ENCODE measurements at regions not wholly inside any gene's neighbourhood (a gene's known extent, or its start where the extent isn't known, plus 50 kb on each side); places are given as distances from the start of the nearest gene placed in this dataset.

DNA sequence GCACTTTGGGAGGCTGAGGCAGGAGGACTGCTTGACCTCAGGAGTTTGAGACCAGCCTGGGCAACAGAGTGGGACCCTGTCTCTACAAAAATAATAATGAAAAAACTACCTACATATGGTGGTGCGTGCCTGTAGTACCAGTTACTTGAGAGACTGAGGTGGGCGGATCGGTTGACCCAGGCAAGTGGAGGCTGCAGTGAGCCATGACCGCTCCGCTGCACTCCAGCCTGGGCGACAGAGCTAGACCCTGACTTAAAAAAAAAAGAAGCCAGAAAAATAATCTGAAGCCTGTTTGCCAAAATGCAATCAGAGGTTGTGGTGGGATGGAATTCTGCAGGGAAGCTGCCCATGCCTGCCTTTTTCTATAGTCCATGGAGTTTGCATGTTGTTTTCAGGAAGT, 50.4 kb upstream of the GGTA1 start:
- H3K27ac Mint-ChIP-seq: no peak overlapping the region
- peaks cover 2% of the 10 kb centered on the region for H3K4me1 Mint-ChIP-seq
- DNase-seq: no peak
- H3K36me3 Mint-ChIP-seq: no peaks in the 10 kb centered on the region
- H3K4me3 Mint-ChIP-seq: no peak overlapping the region
- H3K27me3 Mint-ChIP-seq: peaks cover 36% of the 10 kb centered on the region
- no peaks in the 10 kb centered on the region for H3K9me3 Mint-ChIP-seq

DNA sequence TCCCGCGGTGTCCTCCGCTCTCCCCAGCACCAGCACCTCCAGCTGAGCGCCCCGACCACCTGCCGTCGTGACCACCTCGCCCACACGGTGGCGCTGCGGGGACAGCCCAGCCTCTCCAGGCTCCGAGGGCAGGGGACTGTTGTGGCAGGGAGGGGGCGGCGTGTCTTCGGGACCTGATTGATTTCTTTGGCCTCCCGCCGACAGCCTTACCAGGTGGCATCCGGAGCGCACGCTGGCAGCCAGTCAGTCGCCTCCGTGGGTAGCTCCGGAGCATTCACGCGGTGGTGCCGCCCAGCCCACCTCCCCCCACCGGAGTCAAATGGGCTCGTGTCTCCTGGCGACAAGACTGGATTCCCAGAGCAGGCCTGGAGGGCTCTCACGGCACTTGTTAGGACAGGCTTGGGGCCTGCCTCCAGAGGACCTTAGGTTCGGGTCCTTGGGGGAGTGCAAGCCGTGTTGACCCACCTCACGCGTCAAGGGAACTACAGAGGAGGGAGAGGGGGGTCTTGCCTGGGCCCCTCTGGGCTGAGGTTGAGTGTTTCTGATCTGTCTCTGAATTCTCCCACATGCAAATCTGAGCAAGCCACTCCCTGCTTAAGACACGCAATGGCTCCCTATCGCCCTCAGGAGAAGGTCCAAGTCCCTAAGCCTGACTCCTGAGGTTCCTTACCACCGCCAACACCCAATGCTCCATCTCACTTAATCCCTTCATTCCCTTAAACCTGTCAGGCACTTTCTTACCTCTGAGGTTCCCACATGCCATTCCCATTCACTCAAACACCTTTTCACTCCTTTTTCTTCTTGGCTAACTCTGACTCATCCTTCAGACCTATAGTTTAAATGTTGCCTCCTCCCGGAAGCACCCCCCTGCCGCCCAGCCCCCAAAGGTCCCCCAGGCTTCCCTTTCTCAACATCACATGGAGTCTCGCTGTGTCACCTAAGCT, 51.2 kb upstream of the GGTA1 start:
- Mint-ChIP-seq H3K4me3 (no peak overlapping the region), H3K9me3 (no peaks in the 10 kb centered on the region), H3K4me1 (peaks cover 2% of the 10 kb centered on the region), H3K27ac (no peak overlapping the region), H3K27me3 (peaks cover 37% of the 10 kb centered on the region), H3K36me3 (no peaks in the 10 kb centered on the region)
- DNase-seq: peak; percentile 84

DNA sequence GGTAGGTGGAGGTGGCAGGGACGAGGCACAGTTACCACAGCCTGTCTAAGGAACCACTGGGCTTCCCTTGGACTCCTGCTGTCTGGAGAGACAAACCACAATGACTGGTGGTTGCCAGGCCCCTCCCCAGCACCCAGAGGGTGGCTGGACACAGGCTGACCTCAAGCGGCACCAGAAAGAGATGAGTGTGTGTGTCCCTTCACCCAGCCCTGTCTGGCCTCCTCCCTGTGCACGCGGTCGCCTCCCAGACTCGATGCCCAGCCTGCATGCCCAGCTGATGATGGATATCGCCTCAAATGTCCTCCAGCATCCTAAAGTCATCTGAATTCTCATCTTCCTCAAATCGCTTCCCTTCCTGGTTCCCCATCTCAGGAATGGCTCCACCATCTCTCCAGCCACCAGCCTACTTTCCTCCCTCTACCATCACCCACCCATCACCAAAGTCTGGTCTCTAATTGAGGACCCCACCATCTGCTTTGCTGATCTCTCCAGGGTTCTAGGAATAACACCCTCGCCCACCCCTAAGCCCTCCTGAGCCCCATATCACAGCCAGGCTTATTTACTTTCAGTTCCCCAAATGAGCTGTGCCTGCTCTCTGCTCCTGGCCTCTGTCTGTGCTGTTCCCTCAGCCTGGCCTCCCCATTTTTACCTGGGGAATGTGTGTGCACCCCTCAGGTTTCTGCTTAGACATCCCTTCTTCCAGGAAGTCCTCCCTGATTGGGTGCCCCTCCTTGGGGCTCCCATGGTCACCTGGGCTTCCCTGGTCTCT, 52.5 kb upstream of the GGTA1 start:
- H3K9me3 Mint-ChIP-seq: no peaks in the 10 kb centered on the region
- H3K27ac Mint-ChIP-seq: no peak overlapping the region
- H3K36me3 Mint-ChIP-seq: no peaks in the 10 kb centered on the region
- peaks cover 2% of the 10 kb centered on the region for H3K4me1 Mint-ChIP-seq
- DNase-seq: no peak
- peaks cover 36% of the 10 kb centered on the region for H3K27me3 Mint-ChIP-seq
- no peak overlapping the region for H3K4me3 Mint-ChIP-seq

DNA sequence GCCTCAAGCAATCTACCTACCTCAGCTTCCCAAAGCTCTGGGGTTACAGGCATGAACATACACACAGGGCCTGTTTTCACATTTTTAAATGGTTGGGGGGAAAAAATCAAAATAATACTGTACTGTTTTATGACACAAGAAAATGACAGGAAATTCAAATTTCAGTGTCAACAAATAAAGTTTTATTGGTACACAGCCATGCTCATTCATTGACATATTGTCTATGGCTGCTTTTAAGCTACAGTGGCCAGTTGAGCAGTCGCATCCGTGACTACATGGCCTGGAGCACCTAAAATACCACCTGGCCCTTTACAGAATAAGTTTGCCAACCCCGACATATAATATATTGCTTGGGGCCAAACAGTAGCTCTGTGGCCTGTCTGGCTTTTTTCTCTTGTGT, 56.4 kb upstream of the GGTA1 start:
- DNase-seq: no peak
- Mint-ChIP-seq H3K4me3 (no peak overlapping the region), H3K27me3 (peaks cover 26% of the 10 kb centered on the region), H3K36me3 (no peaks in the 10 kb centered on the region), H3K9me3 (no peaks in the 10 kb centered on the region), H3K4me1 (peaks cover 14% of the 10 kb centered on the region), H3K27ac (no peak overlapping the region)

DNA sequence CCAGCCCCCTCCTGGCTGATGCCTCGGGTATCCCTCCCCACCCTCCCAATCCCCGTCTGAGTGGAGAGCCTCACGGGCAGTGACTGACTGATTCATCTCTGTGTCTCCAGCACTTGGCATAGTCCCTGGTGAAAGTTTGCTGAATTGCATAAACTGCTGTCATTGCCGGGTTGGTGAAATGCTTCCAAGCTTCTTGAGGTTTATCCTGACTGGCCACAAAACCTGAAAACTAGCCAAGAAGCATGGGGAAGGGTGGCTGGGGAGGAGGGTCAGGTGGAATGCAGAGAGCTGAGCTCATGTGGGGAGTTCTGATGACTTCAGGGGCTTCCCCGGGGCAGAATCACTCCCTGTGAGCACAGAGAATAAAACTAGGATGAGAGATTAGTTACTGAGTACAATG, 56.9 kb upstream of the GGTA1 start:
- H3K27me3 Mint-ChIP-seq: peaks cover 26% of the 10 kb centered on the region
- H3K9me3 Mint-ChIP-seq: no peaks in the 10 kb centered on the region
- peaks cover 14% of the 10 kb centered on the region for H3K4me1 Mint-ChIP-seq
- H3K4me3 Mint-ChIP-seq: no peak overlapping the region
- no peak for DNase-seq
- H3K27ac Mint-ChIP-seq: no peak overlapping the region
- H3K36me3 Mint-ChIP-seq: no peaks in the 10 kb centered on the region

DNA sequence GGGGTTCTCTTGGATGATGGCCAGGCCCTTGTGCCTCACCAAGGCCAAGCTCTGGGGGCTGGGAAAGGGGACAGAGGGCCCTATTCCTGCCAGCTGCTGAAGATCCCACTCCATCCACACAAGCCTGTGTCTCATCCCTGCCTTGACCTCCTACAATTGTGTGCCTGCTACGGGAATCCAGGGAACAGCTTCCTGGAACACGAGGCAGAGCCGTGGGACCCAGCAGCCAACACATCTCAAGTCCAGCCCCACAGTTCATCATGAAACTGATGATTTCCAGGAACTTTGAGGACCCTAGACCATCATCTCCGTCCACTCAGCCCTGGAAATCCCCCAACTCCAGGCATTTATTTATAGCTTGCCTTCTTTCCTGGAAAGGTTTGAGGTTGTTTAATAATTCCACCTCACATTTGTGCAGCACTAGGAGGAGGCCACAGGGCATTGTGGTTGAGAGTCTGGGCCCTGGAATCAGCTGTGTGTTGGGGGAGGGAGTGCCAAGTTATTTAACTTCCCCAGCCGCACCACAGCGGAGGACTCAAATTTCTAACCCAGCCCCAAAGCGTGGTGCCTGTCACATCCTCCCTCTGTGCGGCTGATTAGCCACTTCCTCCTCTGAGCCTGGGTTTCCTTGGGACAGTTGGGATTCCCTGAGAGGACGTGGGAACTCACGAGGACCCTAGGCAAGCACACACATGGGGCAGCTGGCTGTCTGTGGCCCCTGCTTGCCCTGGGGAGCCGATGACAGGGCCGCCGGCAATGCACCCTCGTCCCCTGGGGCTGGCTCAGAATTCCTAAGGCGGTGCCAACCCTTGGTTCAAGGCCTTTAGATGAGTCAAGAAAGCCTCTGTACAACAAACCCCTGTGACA, 58.2 kb upstream of the GGTA1 start:
- Mint-ChIP-seq H3K27me3 (peaks cover 26% of the 10 kb centered on the region), H3K9me3 (no peaks in the 10 kb centered on the region), H3K4me3 (no peak overlapping the region), H3K36me3 (no peaks in the 10 kb centered on the region), H3K4me1 (peaks cover 12% of the 10 kb centered on the region), H3K27ac (no peak overlapping the region)
- peak; percentile 14 for DNase-seq

DNA sequence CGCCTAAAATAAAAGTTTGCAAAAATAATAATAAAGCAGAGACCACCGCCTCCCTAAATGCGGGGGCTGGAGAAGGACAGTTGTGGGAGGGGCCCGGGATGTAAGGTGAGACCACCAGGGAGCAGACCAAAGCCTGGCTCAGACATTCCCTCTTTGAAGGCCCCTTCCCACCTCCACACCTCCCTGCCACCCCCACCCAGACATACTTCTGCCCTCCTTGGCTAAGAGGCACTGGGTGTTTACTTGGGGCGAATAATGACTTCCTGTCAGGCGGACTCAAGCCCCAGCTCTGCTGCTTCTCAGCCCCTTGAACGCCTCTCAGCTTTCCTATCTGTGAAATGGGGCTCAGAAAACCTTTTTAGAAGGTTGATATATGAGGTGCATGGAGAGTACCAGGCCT, 58.8 kb upstream of the GGTA1 start:
- Mint-ChIP-seq H3K4me1 (peaks cover 12% of the 10 kb centered on the region), H3K4me3 (no peak overlapping the region), H3K36me3 (no peaks in the 10 kb centered on the region), H3K27ac (no peak overlapping the region), H3K9me3 (no peaks in the 10 kb centered on the region), H3K27me3 (peaks cover 26% of the 10 kb centered on the region)
- no peak for DNase-seq

DNA sequence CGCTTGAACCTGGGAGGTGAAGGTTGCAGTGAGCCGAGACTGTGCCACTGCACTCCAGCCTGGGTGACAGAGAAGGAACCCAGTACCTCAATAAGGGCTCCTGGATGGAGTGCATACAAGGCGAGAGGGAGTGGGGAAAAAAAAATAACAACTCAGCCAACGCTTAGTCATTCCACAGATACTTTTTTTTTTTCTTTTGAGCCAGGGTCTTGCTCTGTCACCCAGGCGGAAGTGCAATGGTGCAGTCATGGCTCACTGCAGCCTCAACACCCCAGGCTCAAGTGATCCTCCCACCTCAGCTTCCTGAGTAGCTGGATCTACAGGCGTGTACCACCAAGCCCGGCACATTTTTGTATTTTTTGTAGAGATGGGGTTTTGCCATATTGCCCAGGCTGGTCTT, 59.5 kb upstream of the GGTA1 start:
- no peak overlapping the region for H3K27ac Mint-ChIP-seq
- peaks cover 26% of the 10 kb centered on the region for H3K27me3 Mint-ChIP-seq

DNA sequence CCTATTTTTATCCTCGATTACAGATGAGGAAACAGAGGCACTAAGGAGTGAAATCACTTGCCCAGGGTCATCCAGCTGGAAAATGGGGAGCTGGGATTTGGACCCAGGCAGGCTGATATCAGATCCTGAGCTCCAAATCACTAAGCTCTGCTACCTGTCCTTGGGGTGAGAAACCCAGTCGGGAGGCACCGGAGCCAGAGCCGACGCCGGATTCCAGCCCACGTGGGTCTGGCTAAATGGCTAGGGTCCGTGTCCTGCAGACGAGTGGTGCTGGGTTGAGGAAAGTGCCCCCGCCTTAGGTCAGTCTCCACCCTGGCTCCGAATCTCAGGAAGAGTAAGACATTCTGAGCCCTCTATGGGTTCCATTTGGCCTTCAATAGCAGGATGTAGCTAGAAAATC, 61.3 kb upstream of the GGTA1 start:
- no peaks in the 10 kb centered on the region for H3K36me3 Mint-ChIP-seq
- H3K9me3 Mint-ChIP-seq: no peaks in the 10 kb centered on the region
- H3K27ac Mint-ChIP-seq: no peak overlapping the region
- H3K27me3 Mint-ChIP-seq: peaks cover 18% of the 10 kb centered on the region
- H3K4me3 Mint-ChIP-seq: no peak overlapping the region
- no peak for DNase-seq
- peaks cover 12% of the 10 kb centered on the region for H3K4me1 Mint-ChIP-seq

More for the DNA sequence above, 59.5 kb upstream of the GGTA1 start:
- DNase-seq: no peak
- Mint-ChIP-seq H3K36me3 (no peaks in the 10 kb centered on the region), H3K4me1 (peaks cover 12% of the 10 kb centered on the region), H3K4me3 (no peak overlapping the region), H3K9me3 (no peaks in the 10 kb centered on the region)

DNA sequence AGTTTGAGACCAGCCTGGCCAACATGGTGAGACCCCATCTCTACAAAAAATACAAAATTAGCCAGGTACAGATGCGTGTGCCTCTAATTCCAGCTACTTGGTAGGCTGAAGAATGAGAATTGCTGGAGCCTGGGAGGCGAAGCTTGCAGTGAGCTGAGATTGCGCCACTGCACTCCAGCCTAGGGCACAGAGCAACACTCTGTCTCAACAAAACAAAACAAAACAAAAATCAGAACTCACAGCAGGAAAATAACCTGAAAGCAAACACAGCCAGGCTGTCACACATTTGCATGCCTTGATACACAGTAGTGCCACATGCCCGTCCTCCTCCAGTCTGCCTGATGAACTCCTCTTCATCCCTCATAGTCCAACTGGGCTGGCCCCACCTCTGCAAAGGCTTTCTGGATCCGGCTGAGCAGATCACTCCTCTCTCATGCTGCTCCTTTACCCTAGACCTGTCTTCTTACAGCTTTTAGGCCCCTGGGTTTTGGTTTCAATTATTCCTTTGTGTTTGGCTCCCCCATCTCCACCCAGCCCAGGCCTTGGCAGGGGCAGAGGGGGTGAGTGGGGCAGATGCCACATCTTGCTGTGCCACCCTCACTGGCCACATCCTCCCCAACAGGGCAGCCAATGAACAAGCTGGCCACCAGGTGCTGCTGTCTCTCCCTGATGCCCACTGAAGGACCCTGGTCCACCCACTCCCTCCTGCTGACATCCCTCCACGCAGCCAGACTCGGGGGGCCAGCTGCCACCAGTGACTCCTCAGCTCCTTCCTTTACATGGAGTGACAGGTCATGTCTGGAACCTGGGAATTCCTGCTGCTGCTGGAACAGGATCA, 62.0 kb upstream of the GGTA1 start:
- H3K4me1 Mint-ChIP-seq: peaks cover 12% of the 10 kb centered on the region
- H3K27ac Mint-ChIP-seq: no peak overlapping the region
- H3K27me3 Mint-ChIP-seq: peaks cover 14% of the 10 kb centered on the region
- DNase-seq: no peak
- H3K4me3 Mint-ChIP-seq: no peak overlapping the region
- no peaks in the 10 kb centered on the region for H3K9me3 Mint-ChIP-seq
- no peaks in the 10 kb centered on the region for H3K36me3 Mint-ChIP-seq

DNA sequence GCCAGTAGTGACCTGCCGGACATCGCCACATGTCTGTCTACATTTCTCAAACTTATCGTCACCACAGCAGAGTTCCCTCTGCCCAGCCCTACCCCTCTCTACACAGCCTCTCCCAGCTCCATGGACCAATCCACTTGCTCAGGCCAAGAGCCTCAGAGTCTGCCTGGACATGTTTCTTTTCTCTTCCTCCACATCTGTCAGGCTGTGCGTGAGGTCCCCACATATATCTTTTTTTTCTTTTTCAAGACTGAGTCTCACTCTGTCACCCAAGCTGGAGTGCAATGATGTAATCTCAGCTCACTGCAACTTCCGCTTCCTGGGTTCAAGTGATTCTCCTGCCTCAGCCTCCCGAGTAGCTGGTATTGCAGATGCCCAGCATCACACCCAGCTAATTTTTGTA, 62.7 kb upstream of the GGTA1 start:
- Mint-ChIP-seq H3K4me3 (no peak overlapping the region), H3K9me3 (no peaks in the 10 kb centered on the region), H3K4me1 (peaks cover 12% of the 10 kb centered on the region), H3K27me3 (peaks cover 8% of the 10 kb centered on the region), H3K36me3 (no peaks in the 10 kb centered on the region), H3K27ac (no peak overlapping the region)
- no peak for DNase-seq

DNA sequence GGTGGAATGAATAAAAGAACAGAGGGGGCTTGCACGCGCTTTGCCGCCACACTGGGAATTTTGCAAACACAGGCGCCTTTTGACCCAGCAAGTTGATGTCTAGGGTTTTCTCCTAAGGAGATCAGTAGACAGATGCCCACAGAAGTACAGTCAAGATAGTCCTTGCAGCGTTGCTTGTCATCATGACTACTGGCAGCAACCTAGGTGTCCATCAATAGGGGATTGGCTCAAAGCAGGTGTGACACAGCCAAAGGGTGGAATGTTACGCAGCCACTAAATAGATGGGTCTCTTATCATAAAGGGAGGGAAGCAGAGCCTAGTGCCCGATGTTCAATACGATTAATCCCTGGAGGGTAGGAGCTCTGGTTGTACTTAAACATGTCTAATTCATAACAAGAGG, 63.8 kb upstream of the GGTA1 start:
- peaks cover 4% of the 10 kb centered on the region for H3K4me1 Mint-ChIP-seq
- no peaks in the 10 kb centered on the region for H3K27me3 Mint-ChIP-seq
- no peak overlapping the region for H3K27ac Mint-ChIP-seq
- no peak overlapping the region for H3K4me3 Mint-ChIP-seq
- H3K9me3 Mint-ChIP-seq: no peaks in the 10 kb centered on the region
- DNase-seq: no peak
- H3K36me3 Mint-ChIP-seq: no peaks in the 10 kb centered on the region

DNA sequence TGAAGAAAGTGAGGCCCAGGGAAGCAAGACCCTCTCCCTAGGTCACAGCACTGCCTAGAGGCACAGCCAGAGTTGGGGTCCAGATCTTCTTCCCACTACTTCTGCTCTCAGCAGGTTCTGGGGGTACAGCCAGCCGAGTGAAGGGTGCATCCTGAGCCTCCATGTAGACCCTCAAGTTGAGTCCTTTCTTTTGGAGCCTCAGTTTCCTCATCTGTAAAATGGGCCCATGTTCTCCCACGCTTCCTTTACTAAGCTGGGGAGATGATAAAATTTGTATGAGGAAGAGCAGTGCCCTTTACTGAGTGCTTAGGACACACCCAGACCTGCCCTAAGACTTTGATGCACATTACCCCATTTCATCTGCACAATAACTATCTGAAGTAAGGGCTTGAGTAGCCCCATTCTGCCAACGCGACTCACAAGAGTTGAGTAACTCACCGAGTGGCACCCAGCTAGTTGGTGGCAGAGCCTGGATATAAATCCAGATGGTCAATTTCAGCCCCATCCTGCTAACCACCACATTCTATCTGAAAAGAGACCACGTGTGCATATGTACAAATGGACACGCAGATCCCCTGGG, 64.3 kb upstream of the GGTA1 start:
- no peaks in the 10 kb centered on the region for H3K4me1 Mint-ChIP-seq
- H3K36me3 Mint-ChIP-seq: no peaks in the 10 kb centered on the region
- no peaks in the 10 kb centered on the region for H3K27me3 Mint-ChIP-seq
- H3K9me3 Mint-ChIP-seq: no peaks in the 10 kb centered on the region
- H3K4me3 Mint-ChIP-seq: no peak overlapping the region
- no peak for DNase-seq
- no peak overlapping the region for H3K27ac Mint-ChIP-seq

Measured in activated naive CD8-positive, alpha-beta T cell treated with anti-CD3 and anti-CD28 coated beads for 36 hours (primary cell).